OCI-LY3 (cell line): ENCODE measurements at regions not wholly inside any gene's neighbourhood (a gene's known extent, or its start where the extent isn't known, plus 50 kb on each side); places are given as distances from the start of the nearest gene placed in this dataset.

Source experiments
- EZH2phosphoT487 ChIP-seq: fragments of 200-600 bp; shearing (Covaris generic); IDR thresholded peaks from 2 replicates; pipeline ENCODE4 v1.6.1; 2018; ENCODE audit warnings: antibody characterized with exemption, mixed run types, low read depth
- TF ChIP-seq, protein P1 (sequence below): fragments of 200-600, 300-600 bp; sonication (generic); IDR thresholded peaks from 2 replicates; pipeline ENCODE4 v1.5.1; 2014; ENCODE audit warnings: antibody characterized with exemption, low read length, low read depth

DNA sequence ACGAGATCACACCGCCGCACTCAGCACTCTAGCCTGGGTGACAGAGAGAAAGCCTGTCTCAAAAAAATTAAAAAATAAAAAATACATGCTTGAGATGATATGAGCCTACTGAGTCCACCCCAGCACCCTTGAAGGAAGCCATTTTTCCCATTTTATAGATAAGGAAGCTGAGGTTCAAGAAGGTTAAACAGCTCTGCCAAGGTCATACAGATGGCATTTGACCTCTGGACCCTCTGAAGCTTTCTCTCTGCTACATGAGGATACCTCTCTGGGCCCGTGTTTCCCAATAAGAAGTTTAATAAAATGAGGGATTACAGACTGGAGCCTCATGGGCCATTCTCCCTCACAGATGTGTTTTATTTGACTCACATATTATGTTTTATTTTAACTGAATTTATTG lies 53.9 kb upstream of the PNMA1 start:
- TF ChIP-seq, protein P1, sequence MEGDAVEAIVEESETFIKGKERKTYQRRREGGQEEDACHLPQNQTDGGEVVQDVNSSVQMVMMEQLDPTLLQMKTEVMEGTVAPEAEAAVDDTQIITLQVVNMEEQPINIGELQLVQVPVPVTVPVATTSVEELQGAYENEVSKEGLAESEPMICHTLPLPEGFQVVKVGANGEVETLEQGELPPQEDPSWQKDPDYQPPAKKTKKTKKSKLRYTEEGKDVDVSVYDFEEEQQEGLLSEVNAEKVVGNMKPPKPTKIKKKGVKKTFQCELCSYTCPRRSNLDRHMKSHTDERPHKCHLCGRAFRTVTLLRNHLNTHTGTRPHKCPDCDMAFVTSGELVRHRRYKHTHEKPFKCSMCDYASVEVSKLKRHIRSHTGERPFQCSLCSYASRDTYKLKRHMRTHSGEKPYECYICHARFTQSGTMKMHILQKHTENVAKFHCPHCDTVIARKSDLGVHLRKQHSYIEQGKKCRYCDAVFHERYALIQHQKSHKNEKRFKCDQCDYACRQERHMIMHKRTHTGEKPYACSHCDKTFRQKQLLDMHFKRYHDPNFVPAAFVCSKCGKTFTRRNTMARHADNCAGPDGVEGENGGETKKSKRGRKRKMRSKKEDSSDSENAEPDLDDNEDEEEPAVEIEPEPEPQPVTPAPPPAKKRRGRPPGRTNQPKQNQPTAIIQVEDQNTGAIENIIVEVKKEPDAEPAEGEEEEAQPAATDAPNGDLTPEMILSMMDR: no peak
- TF ChIP-seq EZH2phosphoT487: no peak
